T-cell (primary cell): ENCODE measurements at regions not wholly inside any gene's neighbourhood (a gene's known extent, or its start where the extent isn't known, plus 50 kb on each side); places are given as distances from the start of the nearest gene placed in this dataset.

Experiments
- ATAC-seq, 4 experiments: fragments of 200-7000 bp in 3 of 4; fragments of 150-1000 bp in 1 of 4; cut with Tn5 transposase; replicated peaks in 1 of 4; 1 replicate in 3 of 4; 2 replicates in 1 of 4; pipeline ENCODE4 v1.10.0; 2021; ENCODE audit warnings: moderate library complexity in 3 of 4, mild to moderate bottlenecking in 2 of 4, moderate number of reproducible peaks in 1 of 4
- CTCF ChIA-PET, 2 donors: fragments of 300-600 bp; sonication (Branson Sonifier 250); formaldehyde crosslinking; loops; one replicate each; lab custom pipeline; 2022; ENCODE audit warnings: antibody characterized with exemption in 2 of 2; lab: Charles Lee
- POLR2A ChIA-PET, 2 donors: fragments of 300-600 bp; sonication (Branson Sonifier 250); formaldehyde crosslinking; loops; one replicate each; lab custom pipeline; 2022; ENCODE audit warnings: antibody characterized with exemption in 2 of 2; lab: Charles Lee
- DNase-seq, 35 experiments: peaks; one replicate each; pipeline versions ENCODE4 v3.0.0 to v3.0.0-alpha.2; 2013 to 2023
- H3K27ac ChIP-seq: one replicate; pipeline ENCODE4 v1.5.1; 2013; ENCODE audit warnings: low read length
- H3K27me3 ChIP-seq, 2 experiments: replicated peaks in 1 of 2; 1 replicate in 1 of 2; 2 replicates in 1 of 2; pipeline versions ENCODE4 v1.6.1 to v1.7.0; 2013; ENCODE audit warnings: low read length in 1 of 2, mixed read lengths in 1 of 2; ENCODE audit not compliant: control insufficient read depth in 2 of 2, insufficient read depth in 2 of 2; ENCODE audit errors: extremely low read depth in 1 of 2
- H3K36me3 ChIP-seq, 2 donors: 1 replicate in 1 of 2; 2 replicates in 1 of 2; pipeline versions ENCODE4 v1.6.1 to v1.7.0; 2013; ENCODE audit warnings: low read length in 1 of 2; ENCODE audit not compliant: control insufficient read depth in 2 of 2, insufficient read depth in 1 of 2; ENCODE audit errors: extremely low read depth in 1 of 2
- H3K4me1 ChIP-seq, 2 experiments: 1 replicate in 1 of 2; 2 replicates in 1 of 2; pipeline versions ENCODE4 v1.6.1 to v1.7.0; 2013; ENCODE audit warnings: low read length in 2 of 2, mixed read lengths in 1 of 2; ENCODE audit not compliant: insufficient read depth in 2 of 2, control insufficient read depth in 1 of 2; ENCODE audit errors: extremely low read depth in 1 of 2
- H3K4me3 ChIP-seq, 2 donors: 1 replicate in 1 of 2; 2 replicates in 1 of 2; pipeline versions ENCODE4 v1.5.1 to v1.7.0; 2013; ENCODE audit warnings: mild to moderate bottlenecking in 2 of 2, low read length in 1 of 2, moderate library complexity in 1 of 2; ENCODE audit not compliant: control insufficient read depth in 1 of 2; ENCODE audit errors: extremely low read depth in 1 of 2
- H3K9me3 ChIP-seq: 2 replicates; pipeline ENCODE4 v1.7.0; 2013
- H3K27ac Mint-ChIP-seq, 2 donors: one replicate each; pipeline ENCODE4 v1.8.0; 2020 to 2021; ENCODE audit warnings: mild to moderate bottlenecking in 2 of 2, mixed read lengths in 2 of 2
- H3K27me3 Mint-ChIP-seq, 2 donors: one replicate each; pipeline ENCODE4 v1.8.0; 2021 to 2022; ENCODE audit warnings: mixed read lengths in 2 of 2
- H3K36me3 Mint-ChIP-seq: one replicate; pipeline ENCODE4 v1.8.0; 2021; ENCODE audit warnings: mixed read lengths
- H3K4me1 Mint-ChIP-seq, 3 donors: one replicate each; pipeline ENCODE4 v1.8.0; 2020 to 2022; ENCODE audit warnings: mixed read lengths in 3 of 3, mild to moderate bottlenecking in 1 of 3
- H3K4me3 Mint-ChIP-seq, 3 donors: one replicate each; pipeline ENCODE4 v1.8.0; 2020 to 2022; ENCODE audit warnings: mild to moderate bottlenecking in 3 of 3, mixed read lengths in 3 of 3, moderate library complexity in 3 of 3
- H3K9me3 Mint-ChIP-seq, 3 donors: one replicate each; pipeline ENCODE4 v1.8.0; 2020 to 2022; ENCODE audit warnings: mixed read lengths in 3 of 3
- WGBS: methylation state at CpG from one replicate; pipeline ENCODE4 v1.1.5; 2013; ENCODE audit warnings: missing lambda C conversion rate; ENCODE audit not compliant: insufficient coverage; 5-methylcytosine and 5-hydroxymethylcytosine counted together

- H3K36me3 Mint-ChIP-seq, result no peaks in the 10 kb centered on the region
- Histone ChIP-seq H3K4me1 (no peaks in the 10 kb centered on the region), H3K27me3 (no peaks in the 10 kb centered on the region), H3K36me3 (no peaks in the 10 kb centered on the region), H3K4me3 (no peak overlapping the region), H3K27ac (no peak overlapping the region), H3K9me3 (no peaks in the 10 kb centered on the region)
- no peaks in the 10 kb centered on the region for H3K4me1 Mint-ChIP-seq
- H3K9me3 Mint-ChIP-seq, result peaks cover 7 to 21% (median 12%) of the 10 kb centered on the region in 3 donors
- ChIA-PET POLR2A (no interaction called here), CTCF (no interaction called here)
- peaks cover 4% of the 10 kb centered on the region in 2 donors for H3K27me3 Mint-ChIP-seq
- WGBS, result 18% methylated on average over 3 of the region's 5 CpGs
- no peak overlapping the region for H3K27ac Mint-ChIP-seq
- no peak overlapping the region for H3K4me3 Mint-ChIP-seq
- no peak for ATAC-seq
- no peak for DNase-seq
Measured at GRCh38 chr14:53571641-53572328, 384.8 kb downstream of the BMP4 start.

- H3K27me3 ChIP-seq, result no peaks in the 10 kb centered on the region
- Mint-ChIP-seq H3K27me3 (peaks cover 4% of the 10 kb centered on the region in 2 donors), H3K4me3 (no peak overlapping the region), H3K9me3 (peaks cover 7 to 18% (median 12%) of the 10 kb centered on the region in 3 donors), H3K4me1 (no peaks in the 10 kb centered on the region), H3K27ac (no peak overlapping the region), H3K36me3 (no peaks in the 10 kb centered on the region)
- ChIA-PET POLR2A (no interaction called here), CTCF (no interaction called here)
- no peaks in the 10 kb centered on the region for H3K4me1 ChIP-seq
- H3K9me3 ChIP-seq, result no peaks in the 10 kb centered on the region
- WGBS, result no CpG with 5 or more reads among the region's 9 CpGs
- no peaks in the 10 kb centered on the region for H3K36me3 ChIP-seq
- DNase-seq (no peak), ATAC-seq (no peak)
- no peak overlapping the region for H3K27ac ChIP-seq
- no peak overlapping the region for H3K4me3 ChIP-seq
Measured at GRCh38 chr14:53570411-53571387, 385.9 kb downstream of the BMP4 start.

GRCh38 chr14:53569446-53569845, 387.2 kb downstream of the BMP4 start:
- no peaks in the 10 kb centered on the region for H3K4me1 Mint-ChIP-seq
- Histone ChIP-seq H3K9me3 (no peaks in the 10 kb centered on the region), H3K4me3 (no peak overlapping the region), H3K27ac (no peak overlapping the region), H3K4me1 (no peaks in the 10 kb centered on the region), H3K36me3 (no peaks in the 10 kb centered on the region), H3K27me3 (no peaks in the 10 kb centered on the region)
- peaks cover 7 to 18% (median 9%) of the 10 kb centered on the region in 3 donors for H3K9me3 Mint-ChIP-seq
- WGBS, result no CpG with 5 or more reads among the region's 2 CpGs
- CTCF ChIA-PET, result no interaction called here
- POLR2A ChIA-PET, result no interaction called here
- no peak for DNase-seq
- H3K4me3 Mint-ChIP-seq, result no peak overlapping the region
- peaks cover 2 to 4% of the 10 kb centered on the region in 2 donors for H3K27me3 Mint-ChIP-seq
- ATAC-seq, result no peak
- no peak overlapping the region for H3K27ac Mint-ChIP-seq
- no peaks in the 10 kb centered on the region for H3K36me3 Mint-ChIP-seq

GRCh38 chr14:53567236-53567780, 389.3 kb downstream of the BMP4 start:
- no peak overlapping the region for H3K27ac Mint-ChIP-seq
- peaks cover 8 to 25% (median 19%) of the 10 kb centered on the region in 3 donors for H3K9me3 Mint-ChIP-seq
- Histone ChIP-seq H3K4me1 (no peaks in the 10 kb centered on the region), H3K9me3 (no peaks in the 10 kb centered on the region), H3K4me3 (no peak overlapping the region), H3K27me3 (no peaks in the 10 kb centered on the region), H3K27ac (no peak overlapping the region), H3K36me3 (no peaks in the 10 kb centered on the region)
- no peaks in the 10 kb centered on the region for H3K4me1 Mint-ChIP-seq
- ChIA-PET POLR2A (no interaction called here), CTCF (no interaction called here)
- peaks cover 0 to 4% of the 10 kb centered on the region in 2 donors for H3K27me3 Mint-ChIP-seq
- ATAC-seq (no peak), DNase-seq (no peak)
- H3K4me3 Mint-ChIP-seq, result no peak overlapping the region
- no peaks in the 10 kb centered on the region for H3K36me3 Mint-ChIP-seq
- WGBS, result 50% methylated on average over 1 of the region's 3 CpGs

GRCh38 chr14:53564870-53565269, 391.8 kb downstream of the BMP4 start:
- ATAC-seq (no peak), DNase-seq (no peak)
- Mint-ChIP-seq H3K4me1 (no peaks in the 10 kb centered on the region), H3K27ac (no peak overlapping the region), H3K27me3 (no peaks in the 10 kb centered on the region), H3K4me3 (no peak overlapping the region), H3K9me3 (peaks cover 11 to 34% (median 28%) of the 10 kb centered on the region in 3 donors), H3K36me3 (no peaks in the 10 kb centered on the region)
- Histone ChIP-seq H3K4me3 (no peak overlapping the region), H3K27ac (no peak overlapping the region), H3K36me3 (no peaks in the 10 kb centered on the region), H3K4me1 (no peaks in the 10 kb centered on the region), H3K9me3 (no peaks in the 10 kb centered on the region), H3K27me3 (no peaks in the 10 kb centered on the region)
- WGBS, result no CpG with 5 or more reads among the region's 1 CpG
- CTCF ChIA-PET, result no interaction called here
- POLR2A ChIA-PET, result no interaction called here

- Histone ChIP-seq H3K4me1 (no peaks in the 10 kb centered on the region), H3K27me3 (no peaks in the 10 kb centered on the region), H3K9me3 (no peaks in the 10 kb centered on the region), H3K27ac (no peak overlapping the region), H3K36me3 (no peaks in the 10 kb centered on the region), H3K4me3 (no peak overlapping the region)
- Mint-ChIP-seq H3K9me3 (peaks cover 11 to 34% (median 28%) of the 10 kb centered on the region in 3 donors), H3K27ac (no peak overlapping the region), H3K27me3 (no peaks in the 10 kb centered on the region), H3K4me3 (no peak overlapping the region), H3K36me3 (no peaks in the 10 kb centered on the region), H3K4me1 (no peaks in the 10 kb centered on the region)
- POLR2A ChIA-PET, result no interaction called here
- CTCF ChIA-PET, result no interaction called here
- DNase-seq (no peak), ATAC-seq (no peak)
Measured at GRCh38 chr14:53563628-53564027, 393.0 kb downstream of the BMP4 start.
